ENCODE measurements at regions not wholly inside any gene's neighbourhood (a gene's known extent, or its start where the extent isn't known, plus 50 kb on each side); places are given as distances from the start of the nearest gene placed in this dataset.

DNA sequence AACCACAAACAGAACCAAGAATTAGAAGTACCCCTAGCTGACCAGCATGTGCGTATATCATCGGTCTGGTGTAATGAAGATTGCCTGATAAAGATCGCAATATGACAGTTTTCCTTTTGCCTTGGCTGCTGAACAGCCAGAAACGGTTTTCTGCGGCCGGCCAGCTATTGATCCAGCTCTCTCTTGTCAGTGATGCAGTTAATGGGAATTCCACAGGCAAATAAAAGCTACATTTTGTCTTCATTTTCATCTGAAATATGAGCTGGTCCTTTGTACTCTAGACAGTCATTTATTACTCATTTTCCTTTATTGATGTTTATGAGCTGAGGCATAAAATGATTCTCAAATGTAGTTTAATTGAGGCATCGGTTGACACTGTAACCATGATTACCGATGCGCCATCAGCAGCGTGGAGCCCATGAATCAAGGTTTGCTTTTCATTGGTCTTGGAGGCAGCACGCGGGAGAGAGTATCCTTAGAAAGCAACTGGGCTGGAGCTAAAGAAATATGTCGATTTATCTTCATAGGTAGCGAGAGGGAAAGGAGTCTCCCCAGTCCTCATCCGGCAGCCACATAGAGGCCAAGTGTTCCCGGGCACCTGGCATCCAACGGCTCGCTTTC lies 535.2 kb downstream of the GALR1 start:
- Histone ChIP-seq H3K4me1 (no peaks in the 10 kb centered on the region), H3K9me3 (no peaks in the 10 kb centered on the region), H3K4me3 (no peak overlapping the region), H3K27ac (no peak overlapping the region), H3K27me3 (replicated peaks in 1 of 7) (peaks cover 0 to 7% (median 0%) of the 10 kb centered on the region in 7 donors), H3K36me3 (no peaks in the 10 kb centered on the region)
- WGBS, 5 donors = 89 to 95% (median 92%) methylated on average over 18 of the region's 18 CpGs
- no peak for TF ChIP-seq POLR2AphosphoS5 (IDR thresholded peaks at IDR 0.05)
- intact Hi-C loops (cut with DNase I; ENCODE audit: low total_unique reads) = no loop called here
- no peak for DNase-seq

- Histone ChIP-seq H3K36me3 (no peaks in the 10 kb centered on the region), H3K4me1 (no peaks in the 10 kb centered on the region), H3K4me3 (no peak overlapping the region), H3K27ac (no peak overlapping the region), H3K27me3 (replicated peaks in 1 of 7) (peaks cover 0 to 7% (median 0%) of the 10 kb centered on the region in 7 donors), H3K9me3 (no peaks in the 10 kb centered on the region)
- intact Hi-C loops (cut with DNase I; ENCODE audit: low total_unique reads) = no loop called here
- TF ChIP-seq CTCF (IDR thresholded peaks at IDR 0.05 in 8 of 11, conservative IDR thresholded peaks at IDR 0.05 in 3 of 11) (no peak), POLR2AphosphoS5 (IDR thresholded peaks at IDR 0.05) (no peak), POLR2A (IDR thresholded peaks at IDR 0.05) (no peak)
- no peak for DNase-seq
- WGBS, 5 donors = 79 to 82% (median 82%) methylated on average over 7 of the region's 7 CpGs
These were observed 535.8 kb downstream of the GALR1 start for GRCh38 chr18:77785415-77785975.

- TF ChIP-seq POLR2AphosphoS5 (IDR thresholded peaks at IDR 0.05) (no peak), POLR2A (IDR thresholded peaks at IDR 0.05) (no peak), CTCF (IDR thresholded peaks at IDR 0.05 in 8 of 11, conservative IDR thresholded peaks at IDR 0.05 in 3 of 11) (no peak)
- Histone ChIP-seq H3K27me3 (replicated peaks in 1 of 7) (no peaks in the 10 kb centered on the region), H3K9me3 (peaks cover 0 to 26% (median 13%) of the 10 kb centered on the region in 8 donors), H3K36me3 (no peaks in the 10 kb centered on the region), H3K4me1 (no peaks in the 10 kb centered on the region), H3K4me3 (no peak overlapping the region), H3K27ac (no peak overlapping the region)
- intact Hi-C loops (cut with DNase I; ENCODE audit: low total_unique reads) = no loop called here
- WGBS, 5 donors = 71 to 81% (median 77%) methylated on average over 3 of the region's 3 CpGs
- DNase-seq = no peak
These were observed 553.4 kb downstream of the GALR1 start for GRCh38 chr18:77803024-77803423.

DNA sequence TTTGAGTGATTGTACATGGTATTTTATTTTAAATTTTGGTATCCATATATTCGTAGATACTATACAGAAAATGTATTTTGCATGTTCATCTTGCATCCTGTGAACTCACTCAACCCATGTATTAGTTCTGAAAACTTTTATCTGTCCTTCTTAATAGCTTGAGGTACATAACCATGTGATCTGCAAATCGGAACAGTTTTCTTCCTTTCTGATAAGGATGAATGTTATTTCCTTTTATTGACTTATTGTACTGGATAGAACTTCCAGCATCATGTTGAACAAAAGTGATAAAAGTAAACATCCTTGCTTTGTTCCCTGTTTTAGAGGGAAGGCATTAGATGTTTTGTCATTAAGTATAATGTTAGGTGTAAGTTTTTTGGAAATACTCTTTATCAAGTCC lies 554.7 kb downstream of the GALR1 start:
- no peaks in the 10 kb centered on the region for H3K4me1 ChIP-seq
- H3K4me3 ChIP-seq = no peak overlapping the region
- no peak for DNase-seq
- no peak for TF ChIP-seq POLR2AphosphoS5 (IDR thresholded peaks at IDR 0.05)
- TF ChIP-seq CTCF (IDR thresholded peaks at IDR 0.05 in 8 of 11, conservative IDR thresholded peaks at IDR 0.05 in 3 of 11) = no peak
- TF ChIP-seq POLR2A (IDR thresholded peaks at IDR 0.05) = no peak
- H3K27me3 ChIP-seq (replicated peaks in 1 of 7) = no peaks in the 10 kb centered on the region
- H3K36me3 ChIP-seq = no peaks in the 10 kb centered on the region
- H3K27ac ChIP-seq = no peak overlapping the region
- intact Hi-C loops (cut with DNase I; ENCODE audit: low total_unique reads) = no loop called here
- peaks cover 0 to 12% (median 3%) of the 10 kb centered on the region in 8 donors for H3K9me3 ChIP-seq
- WGBS, 5 donors = 38 to 68% (median 54%) methylated on average over 2 of the region's 2 CpGs

Measured in spleen (tissue), 11 donors.